K562 (cell line): ENCODE measurements at regions not wholly inside any gene's neighbourhood (a gene's known extent, or its start where the extent isn't known, plus 50 kb on each side); places are given as distances from the start of the nearest gene placed in this dataset.

Experiments
- CCAR2 ChIP-seq: fragments of 200-400 bp; formaldehyde crosslinking; IDR thresholded peaks from 2 replicates; pipeline ENCODE4 v1.6.1; 2017; ENCODE audit warnings: mild to moderate bottlenecking, low read depth, low read length
- EP300 ChIP-seq: IDR thresholded peaks from 2 replicates; pipeline ENCODE4 v1.6.1; 2012; ENCODE audit warnings: low read length, improper control_type of control experiment
- ETV6 ChIP-seq, 3 experiments: fragments of 150-350 bp in 1 of 3; sonication (generic) in 1 of 3; formaldehyde crosslinking in 1 of 3; IDR thresholded peaks; 2 replicates each; pipeline versions ENCODE4 v1.6.1 to v1.8.0; 2014 to 2022; ENCODE audit warnings: borderline replicate concordance in 2 of 3, low read depth in 2 of 3, antibody characterized with exemption in 1 of 3, low read length in 1 of 3, mild to moderate bottlenecking in 1 of 3, missing genetic modification reagents in 1 of 3
- EWSR1 ChIP-seq: fragments of 450-650 bp; IDR thresholded peaks from 2 replicates; pipeline ENCODE4 v1.6.1; 2018; ENCODE audit warnings: borderline replicate concordance, mild to moderate bottlenecking, low read depth, moderate library complexity; ENCODE audit not compliant: partially characterized antibody
- YBX1 ChIP-seq: fragments of 450-650 bp; IDR thresholded peaks from 2 replicates; pipeline ENCODE4 v1.7.1; 2016; ENCODE audit warnings: mild to moderate bottlenecking
- ZNF668 ChIP-seq: fragments of 250-450 bp; sonication (Bioruptor Pico); IDR thresholded peaks from 2 replicates; pipeline ENCODE4 v1.8.0; 2022; ENCODE audit warnings: mild to moderate bottlenecking, inconsistent platforms
- ZNF780A ChIP-seq: fragments of 250-450 bp; sonication (Bioruptor Pico); IDR thresholded peaks from 2 replicates; pipeline ENCODE4 v1.5.0; 2021; ENCODE audit warnings: mild to moderate bottlenecking
- TF ChIP-seq, protein P1 (sequence below): fragments of 450-650 bp; IDR thresholded peaks from 2 replicates; pipeline ENCODE4 v1.6.1; 2016; ENCODE audit warnings: borderline replicate concordance
- TF ChIP-seq, protein P2 (sequence below): fragments of 250-450 bp; sonication (Bioruptor Pico); IDR thresholded peaks from 2 replicates; pipeline ENCODE4 v1.8.0; 2022; ENCODE audit warnings: moderate library complexity, mild to moderate bottlenecking, inconsistent platforms
- TF ChIP-seq, protein P3 (sequence below), 2 experiments: IDR thresholded peaks; 2 replicates each; pipeline ENCODE4 v1.6.1; 2011; ENCODE audit warnings: borderline replicate concordance in 1 of 2, control low read depth in 1 of 2, low read depth in 1 of 2, low read length in 1 of 2, mild to moderate bottlenecking in 1 of 2, mixed read lengths in 1 of 2, moderate library complexity in 1 of 2; ENCODE audit not compliant: insufficient read depth in 1 of 2, insufficient read length in 1 of 2, poor library complexity in 1 of 2, severe bottlenecking in 1 of 2; ENCODE audit errors: extremely low read depth in 1 of 2
- TF ChIP-seq, protein P4 (sequence below), 2 experiments: fragments of 250-450 bp in 1 of 2; fragments of 450-650 bp in 1 of 2; sonication (Bioruptor Pico) in 1 of 2; IDR thresholded peaks; 2 replicates each; pipeline versions ENCODE4 v1.6.1 to v1.8.0; 2016 to 2021; ENCODE audit warnings: mild to moderate bottlenecking in 2 of 2, moderate library complexity in 2 of 2, missing compliant biosample characterization in 1 of 2, missing genetic modification characterization in 1 of 2
- TF ChIP-seq, protein P5 (sequence below): sonication (generic); formaldehyde crosslinking; IDR thresholded peaks from 2 replicates; pipeline ENCODE4 v1.8.0; 2022; ENCODE audit warnings: mild to moderate bottlenecking, missing genetic modification reagents
- TF ChIP-seq, protein P6 (sequence below): fragments of 450-650 bp; IDR thresholded peaks from 2 replicates; pipeline ENCODE4 v1.6.1; 2016; ENCODE audit warnings: missing biosample characterization, missing genetic modification characterization
- TF ChIP-seq, protein P7 (sequence below): fragments of 250-450 bp; sonication (Bioruptor Pico); IDR thresholded peaks from 2 replicates; pipeline ENCODE4 v1.4.0; 2020; ENCODE audit warnings: borderline replicate concordance

DNA sequence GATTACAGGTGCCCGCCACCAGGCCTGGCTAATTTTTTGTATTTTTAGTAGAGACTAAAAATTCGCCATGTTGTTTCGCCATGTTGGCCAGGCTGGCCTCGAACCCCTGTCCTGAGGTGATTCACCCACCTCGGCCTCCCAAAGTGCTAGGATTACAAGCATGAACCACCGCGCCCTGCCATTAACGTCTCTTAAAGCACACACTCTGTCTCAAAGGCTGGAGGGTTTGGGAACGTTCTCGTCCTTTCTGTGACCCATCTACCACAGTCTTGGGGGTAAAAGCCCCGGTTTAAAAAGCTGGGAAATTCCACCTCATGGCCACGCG is 57.8 kb upstream of the ARID1B start (continued):
- TF ChIP-seq, protein P1, sequence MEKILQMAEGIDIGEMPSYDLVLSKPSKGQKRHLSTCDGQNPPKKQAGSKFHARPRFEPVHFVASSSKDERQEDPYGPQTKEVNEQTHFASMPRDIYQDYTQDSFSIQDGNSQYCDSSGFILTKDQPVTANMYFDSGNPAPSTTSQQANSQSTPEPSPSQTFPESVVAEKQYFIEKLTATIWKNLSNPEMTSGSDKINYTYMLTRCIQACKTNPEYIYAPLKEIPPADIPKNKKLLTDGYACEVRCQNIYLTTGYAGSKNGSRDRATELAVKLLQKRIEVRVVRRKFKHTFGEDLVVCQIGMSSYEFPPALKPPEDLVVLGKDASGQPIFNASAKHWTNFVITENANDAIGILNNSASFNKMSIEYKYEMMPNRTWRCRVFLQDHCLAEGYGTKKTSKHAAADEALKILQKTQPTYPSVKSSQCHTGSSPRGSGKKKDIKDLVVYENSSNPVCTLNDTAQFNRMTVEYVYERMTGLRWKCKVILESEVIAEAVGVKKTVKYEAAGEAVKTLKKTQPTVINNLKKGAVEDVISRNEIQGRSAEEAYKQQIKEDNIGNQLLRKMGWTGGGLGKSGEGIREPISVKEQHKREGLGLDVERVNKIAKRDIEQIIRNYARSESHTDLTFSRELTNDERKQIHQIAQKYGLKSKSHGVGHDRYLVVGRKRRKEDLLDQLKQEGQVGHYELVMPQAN = no peak
- TF ChIP-seq, protein P2, sequence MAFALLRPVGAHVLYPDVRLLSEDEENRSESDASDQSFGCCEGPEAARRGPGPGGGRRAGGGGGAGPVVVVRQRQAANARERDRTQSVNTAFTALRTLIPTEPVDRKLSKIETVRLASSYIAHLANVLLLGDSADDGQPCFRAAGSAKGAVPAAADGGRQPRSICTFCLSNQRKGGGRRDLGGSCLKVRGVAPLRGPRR (CRISPR knock-in tag) = no peak
- TF ChIP-seq ZNF668 (no peak), ETV6 (IDR thresholded peaks at IDR 0.05; ENCODE audit: borderline replicate concordance in 1 of 2, low read depth in 2 of 2, low read length in 1 of 2) (no peak), ETV6 (CRISPR knock-in tag; IDR thresholded peaks at IDR 0.05; ENCODE audit: borderline replicate concordance) (no peak), EP300 (no peak), YBX1 (no peak), ZNF780A (CRISPR knock-in tag) (no peak), EWSR1 (no peak), CCAR2 (no peak)
- TF ChIP-seq, protein P3, sequence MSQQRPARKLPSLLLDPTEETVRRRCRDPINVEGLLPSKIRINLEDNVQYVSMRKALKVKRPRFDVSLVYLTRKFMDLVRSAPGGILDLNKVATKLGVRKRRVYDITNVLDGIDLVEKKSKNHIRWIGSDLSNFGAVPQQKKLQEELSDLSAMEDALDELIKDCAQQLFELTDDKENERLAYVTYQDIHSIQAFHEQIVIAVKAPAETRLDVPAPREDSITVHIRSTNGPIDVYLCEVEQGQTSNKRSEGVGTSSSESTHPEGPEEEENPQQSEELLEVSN (IDR thresholded peaks at IDR 0.05; ENCODE audit: borderline replicate concordance in 1 of 2, extremely low read depth in 1 of 2, insufficient read depth in 1 of 2, insufficient read length in 1 of 2, low read depth in 1 of 2, low read length in 1 of 2, poor library complexity in 1 of 2, severe bottlenecking in 1 of 2) = peak in 1 of 2 experiments; percentile 49
- TF ChIP-seq, protein P4, sequence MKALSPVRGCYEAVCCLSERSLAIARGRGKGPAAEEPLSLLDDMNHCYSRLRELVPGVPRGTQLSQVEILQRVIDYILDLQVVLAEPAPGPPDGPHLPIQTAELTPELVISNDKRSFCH (CRISPR knock-in tag; IDR thresholded peaks at IDR 0.05) = peak; percentile 17; the same call in 1 of the 2 replicates
- TF ChIP-seq, protein P4 (tag; IDR thresholded peaks at IDR 0.05) = no peak
- TF ChIP-seq, protein P5, sequence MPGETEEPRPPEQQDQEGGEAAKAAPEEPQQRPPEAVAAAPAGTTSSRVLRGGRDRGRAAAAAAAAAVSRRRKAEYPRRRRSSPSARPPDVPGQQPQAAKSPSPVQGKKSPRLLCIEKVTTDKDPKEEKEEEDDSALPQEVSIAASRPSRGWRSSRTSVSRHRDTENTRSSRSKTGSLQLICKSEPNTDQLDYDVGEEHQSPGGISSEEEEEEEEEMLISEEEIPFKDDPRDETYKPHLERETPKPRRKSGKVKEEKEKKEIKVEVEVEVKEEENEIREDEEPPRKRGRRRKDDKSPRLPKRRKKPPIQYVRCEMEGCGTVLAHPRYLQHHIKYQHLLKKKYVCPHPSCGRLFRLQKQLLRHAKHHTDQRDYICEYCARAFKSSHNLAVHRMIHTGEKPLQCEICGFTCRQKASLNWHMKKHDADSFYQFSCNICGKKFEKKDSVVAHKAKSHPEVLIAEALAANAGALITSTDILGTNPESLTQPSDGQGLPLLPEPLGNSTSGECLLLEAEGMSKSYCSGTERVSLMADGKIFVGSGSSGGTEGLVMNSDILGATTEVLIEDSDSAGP (CRISPR knock-in tag) = no peak
- TF ChIP-seq, protein P6, sequence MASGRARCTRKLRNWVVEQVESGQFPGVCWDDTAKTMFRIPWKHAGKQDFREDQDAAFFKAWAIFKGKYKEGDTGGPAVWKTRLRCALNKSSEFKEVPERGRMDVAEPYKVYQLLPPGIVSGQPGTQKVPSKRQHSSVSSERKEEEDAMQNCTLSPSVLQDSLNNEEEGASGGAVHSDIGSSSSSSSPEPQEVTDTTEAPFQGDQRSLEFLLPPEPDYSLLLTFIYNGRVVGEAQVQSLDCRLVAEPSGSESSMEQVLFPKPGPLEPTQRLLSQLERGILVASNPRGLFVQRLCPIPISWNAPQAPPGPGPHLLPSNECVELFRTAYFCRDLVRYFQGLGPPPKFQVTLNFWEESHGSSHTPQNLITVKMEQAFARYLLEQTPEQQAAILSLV (tag) = 0 out of 2 replicates have a peak, but pooled peaks have one; percentile 6
- TF ChIP-seq, protein P7, sequence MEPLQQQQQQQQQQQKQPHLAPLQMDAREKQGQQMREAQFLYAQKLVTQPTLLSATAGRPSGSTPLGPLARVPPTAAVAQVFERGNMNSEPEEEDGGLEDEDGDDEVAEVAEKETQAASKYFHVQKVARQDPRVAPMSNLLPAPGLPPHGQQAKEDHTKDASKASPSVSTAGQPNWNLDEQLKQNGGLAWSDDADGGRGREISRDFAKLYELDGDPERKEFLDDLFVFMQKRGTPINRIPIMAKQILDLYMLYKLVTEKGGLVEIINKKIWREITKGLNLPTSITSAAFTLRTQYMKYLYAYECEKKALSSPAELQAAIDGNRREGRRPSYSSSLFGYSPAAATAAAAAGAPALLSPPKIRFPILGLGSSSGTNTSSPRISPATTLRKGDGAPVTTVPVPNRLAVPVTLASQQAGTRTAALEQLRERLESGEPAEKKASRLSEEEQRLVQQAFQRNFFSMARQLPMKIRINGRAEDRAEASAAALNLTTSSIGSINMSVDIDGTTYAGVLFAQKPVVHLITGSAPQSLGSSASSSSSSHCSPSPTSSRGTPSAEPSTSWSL (CRISPR knock-in tag) = no peak
